Subcutaneous abdominal adipose tissue (tissue), 5 donors: ENCODE measurements at regions not wholly inside any gene's neighbourhood (a gene's known extent, or its start where the extent isn't known, plus 50 kb on each side); places are given as distances from the start of the nearest gene placed in this dataset.

ENCODE experiments used
- H3K27ac ChIP-seq: one replicate; pipeline ENCODE4 v1.7.0; 2013; ENCODE audit warnings: low read depth, mild to moderate bottlenecking, inconsistent platforms, low read length, moderate library complexity
- H3K27me3 ChIP-seq, 5 donors: one replicate each; pipeline ENCODE4 v1.7.0; 2013; ENCODE audit warnings: low read length in 5 of 5, inconsistent platforms in 1 of 5; ENCODE audit not compliant: control insufficient read depth in 5 of 5, insufficient read depth in 4 of 5
- H3K36me3 ChIP-seq, 5 donors: one replicate each; pipeline ENCODE4 v1.7.0; 2013; ENCODE audit warnings: low read length in 5 of 5; ENCODE audit not compliant: control insufficient read depth in 5 of 5, insufficient read depth in 5 of 5
- H3K4me1 ChIP-seq, 5 donors: one replicate each; pipeline ENCODE4 v1.7.0; 2013; ENCODE audit warnings: low read length in 5 of 5, mild to moderate bottlenecking in 3 of 5, moderate library complexity in 1 of 5; ENCODE audit not compliant: control insufficient read depth in 5 of 5, insufficient read depth in 5 of 5
- H3K4me3 ChIP-seq, 5 donors: one replicate each; pipeline ENCODE4 v1.7.0; 2013; ENCODE audit warnings: low read length in 5 of 5, low read depth in 1 of 5
- H3K9ac ChIP-seq, 5 donors: one replicate each; pipeline ENCODE4 v1.7.0; 2013; ENCODE audit warnings: low read length in 5 of 5, mild to moderate bottlenecking in 4 of 5, moderate library complexity in 3 of 5
- H3K9me3 ChIP-seq, 5 donors: one replicate each; pipeline ENCODE4 v1.7.0; 2013; ENCODE audit warnings: low read length in 5 of 5; ENCODE audit not compliant: control insufficient read depth in 5 of 5
- donor health status: healthy.
- donor health status: healthy.
- donor health status: healthy.
- donor health status: healthy.
- donor health status: healthy.

DNA sequence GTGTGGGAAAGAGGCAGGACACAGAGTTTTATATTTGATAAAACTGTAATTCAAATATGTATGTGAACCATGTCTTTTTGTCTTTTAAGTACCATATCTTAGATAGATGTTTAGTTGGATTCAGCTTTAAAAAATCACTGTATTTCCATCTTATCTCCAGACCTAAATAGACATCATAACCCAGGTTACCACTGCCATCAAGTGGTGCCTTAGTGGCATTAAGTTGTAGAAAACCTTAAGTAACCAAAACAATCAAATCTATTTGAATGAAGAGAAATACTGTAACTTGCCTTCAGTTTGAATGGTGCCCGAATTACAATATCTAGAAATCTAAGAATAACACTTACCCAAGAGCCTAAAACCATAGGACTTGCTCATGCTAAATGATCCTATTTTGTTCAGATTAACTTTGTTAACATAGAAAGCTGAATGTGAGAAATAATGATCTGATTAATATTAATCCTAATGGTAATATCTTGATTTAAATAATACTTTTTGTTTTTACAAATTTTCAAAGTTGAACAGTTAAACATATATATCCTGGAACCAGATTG, 92.5 kb upstream of the MAP2 start:
- no peak overlapping the region for H3K27ac ChIP-seq
- H3K9me3 ChIP-seq, result no peaks in the 10 kb centered on the region
- no peaks in the 10 kb centered on the region for H3K36me3 ChIP-seq
- H3K27me3 ChIP-seq, result no peaks in the 10 kb centered on the region
- no peak overlapping the region for H3K9ac ChIP-seq
- H3K4me1 ChIP-seq, result no peaks in the 10 kb centered on the region
- H3K4me3 ChIP-seq, result no peak overlapping the region

DNA sequence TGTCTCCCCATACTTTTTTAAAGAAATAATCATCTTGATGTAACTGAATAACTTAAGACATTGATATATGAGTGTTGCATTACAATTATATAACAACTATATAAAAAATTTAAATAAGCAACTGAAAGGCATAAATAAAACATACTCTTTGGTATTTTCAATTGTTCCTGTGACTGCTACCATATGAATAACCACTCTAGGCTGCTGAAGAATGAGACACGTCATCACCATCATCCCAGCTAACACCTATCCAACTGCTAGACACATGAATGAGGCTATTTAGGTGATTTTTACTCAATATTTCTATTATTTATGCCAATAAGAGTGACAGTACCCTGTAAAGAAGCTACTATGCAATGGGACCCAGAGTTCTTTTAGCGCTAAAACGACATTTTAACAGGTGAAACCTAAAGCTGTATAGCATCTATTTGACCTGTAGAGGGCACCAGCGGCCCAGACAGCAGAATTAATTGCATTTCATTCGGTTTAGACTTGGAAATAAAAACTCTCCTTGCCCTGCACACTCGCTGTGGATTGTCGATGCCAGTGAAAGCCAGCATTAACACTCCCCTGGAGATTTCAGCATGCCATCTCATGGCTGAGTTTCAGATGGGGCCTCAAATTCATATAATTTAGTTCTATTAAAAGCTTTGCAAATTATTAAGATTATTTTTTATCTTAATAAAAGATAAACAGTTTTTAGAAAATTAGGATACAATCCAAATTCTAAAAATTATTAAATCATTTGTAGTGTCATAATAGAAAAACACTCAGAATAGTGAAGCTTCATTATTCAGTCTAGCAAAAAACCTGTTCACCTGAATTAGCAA, 89.4 kb upstream of the MAP2 start:
- no peaks in the 10 kb centered on the region for H3K27me3 ChIP-seq
- H3K9ac ChIP-seq, result no peak overlapping the region
- no peaks in the 10 kb centered on the region for H3K4me1 ChIP-seq
- no peak overlapping the region for H3K4me3 ChIP-seq
- no peaks in the 10 kb centered on the region for H3K36me3 ChIP-seq
- no peak overlapping the region for H3K27ac ChIP-seq
- no peaks in the 10 kb centered on the region for H3K9me3 ChIP-seq

DNA sequence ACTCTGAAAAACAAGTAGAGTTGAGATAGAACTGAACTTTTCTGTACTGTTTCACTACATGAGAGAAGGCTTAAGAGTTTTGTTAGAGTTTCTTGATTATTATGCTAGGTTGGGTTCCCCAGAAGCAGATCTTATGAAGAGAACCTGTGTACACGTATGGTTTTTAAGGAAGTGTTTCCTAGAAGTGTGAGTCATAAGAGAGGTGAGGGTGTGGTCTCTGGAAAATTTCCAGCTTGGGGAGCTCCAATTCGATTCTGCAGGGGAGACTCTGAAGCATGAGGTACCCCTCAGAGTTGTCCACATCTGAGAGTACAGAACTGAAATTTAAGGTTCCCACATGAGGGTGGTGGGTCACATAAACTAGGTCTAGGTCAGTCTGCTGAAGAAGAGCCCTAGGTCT, 83.3 kb upstream of the MAP2 start:
- H3K36me3 ChIP-seq, result no peaks in the 10 kb centered on the region
- no peaks in the 10 kb centered on the region for H3K27me3 ChIP-seq
- H3K9ac ChIP-seq, result no peak overlapping the region
- no peak overlapping the region for H3K27ac ChIP-seq
- H3K4me1 ChIP-seq, result no peaks in the 10 kb centered on the region
- H3K9me3 ChIP-seq, result no peaks in the 10 kb centered on the region
- H3K4me3 ChIP-seq, result no peak overlapping the region

DNA sequence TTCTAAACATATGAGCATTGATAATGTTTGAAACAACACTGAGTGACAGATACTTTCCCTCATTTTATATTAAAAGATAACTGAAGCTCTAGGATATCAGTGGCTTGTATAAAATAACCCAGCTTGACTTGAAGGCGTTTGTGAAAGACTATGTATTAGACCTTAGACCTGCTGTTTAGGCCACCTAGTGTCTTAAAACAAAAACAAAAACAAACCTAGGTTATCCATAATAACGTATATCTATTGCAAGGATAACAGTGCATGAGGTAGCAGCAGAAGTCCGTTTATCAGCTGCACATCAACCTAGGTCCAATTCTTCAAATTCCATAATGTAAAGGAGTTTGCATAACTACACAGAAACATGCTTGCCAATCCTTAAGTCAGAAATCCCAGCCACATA, 79.5 kb upstream of the MAP2 start:
- Histone ChIP-seq H3K9ac (no peak overlapping the region), H3K4me1 (no peaks in the 10 kb centered on the region)

DNA sequence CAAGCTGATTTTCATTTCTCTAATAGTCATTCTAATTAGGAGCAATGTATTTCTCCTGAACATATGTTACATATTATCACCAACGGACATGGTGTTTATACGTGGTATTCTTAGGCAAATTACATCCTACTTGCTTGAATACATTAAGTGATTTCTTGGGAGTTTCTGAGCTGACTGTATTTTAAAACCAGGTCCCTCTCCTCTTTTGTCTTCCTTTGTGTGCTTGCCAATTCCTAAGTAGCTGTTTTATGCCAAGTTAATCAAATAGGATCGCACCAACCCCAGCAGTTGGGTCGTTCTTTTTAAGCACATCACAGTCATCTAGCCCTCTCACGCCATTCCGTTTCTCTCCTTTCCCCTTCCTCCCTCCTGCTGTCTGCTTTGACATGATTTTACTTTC, 75.4 kb upstream of the MAP2 start:
- H3K9me3 ChIP-seq, result no peaks in the 10 kb centered on the region
- no peaks in the 10 kb centered on the region for H3K27me3 ChIP-seq
- H3K36me3 ChIP-seq, result no peaks in the 10 kb centered on the region
- H3K4me1 ChIP-seq, result no peaks in the 10 kb centered on the region
- H3K27ac ChIP-seq, result no peak overlapping the region
- no peak overlapping the region for H3K9ac ChIP-seq
- H3K4me3 ChIP-seq, result no peak overlapping the region

More for the DNA sequence above, 79.5 kb upstream of the MAP2 start:
- Histone ChIP-seq H3K27ac (no peak overlapping the region), H3K9me3 (no peaks in the 10 kb centered on the region), H3K4me3 (no peak overlapping the region), H3K36me3 (no peaks in the 10 kb centered on the region), H3K27me3 (no peaks in the 10 kb centered on the region)

DNA sequence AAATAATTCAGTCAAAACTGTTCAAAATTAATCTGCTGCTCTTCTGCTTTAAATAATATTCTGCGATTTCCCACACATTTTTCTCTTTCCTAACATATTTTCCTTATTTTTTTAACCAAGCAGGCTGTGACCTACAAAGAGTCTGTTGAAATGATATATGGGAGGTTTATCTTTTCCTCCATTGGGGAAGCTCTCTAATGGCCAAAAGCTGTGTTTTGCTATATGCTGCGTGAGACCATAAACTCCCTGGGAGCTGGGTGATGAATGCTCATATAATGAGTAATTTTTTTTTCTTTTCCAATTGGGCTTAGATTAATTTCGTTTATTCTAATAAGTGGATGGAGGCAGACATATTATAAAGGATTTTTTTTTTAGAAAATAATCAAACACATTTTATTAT, 72.2 kb upstream of the MAP2 start:
- Histone ChIP-seq H3K4me1 (no peaks in the 10 kb centered on the region), H3K36me3 (no peaks in the 10 kb centered on the region), H3K27me3 (no peaks in the 10 kb centered on the region), H3K9me3 (no peaks in the 10 kb centered on the region), H3K9ac (no peak overlapping the region), H3K27ac (no peak overlapping the region), H3K4me3 (no peak overlapping the region)

DNA sequence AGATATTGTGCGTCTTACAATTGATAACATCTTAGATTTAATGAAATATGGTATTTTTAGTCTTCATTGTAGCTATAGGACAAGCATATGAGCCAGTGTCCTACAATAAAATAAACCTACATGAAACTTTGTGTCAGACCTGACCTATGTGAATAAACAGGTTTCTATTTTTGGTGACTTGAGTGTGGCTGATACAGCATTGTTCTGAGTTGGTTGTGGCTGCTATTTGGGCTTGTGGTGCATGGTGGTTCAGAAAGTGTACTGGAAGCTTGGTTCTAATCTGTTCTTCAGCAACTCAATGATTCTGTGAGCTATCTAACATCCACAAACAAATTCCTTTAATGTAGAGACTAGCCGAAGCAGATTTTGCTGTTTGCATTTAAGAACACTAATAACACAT, 64.9 kb upstream of the MAP2 start:
- Histone ChIP-seq H3K36me3 (no peaks in the 10 kb centered on the region), H3K4me3 (no peak overlapping the region), H3K27me3 (no peaks in the 10 kb centered on the region), H3K9me3 (no peaks in the 10 kb centered on the region), H3K4me1 (no peaks in the 10 kb centered on the region), H3K9ac (no peak overlapping the region), H3K27ac (no peak overlapping the region)

DNA sequence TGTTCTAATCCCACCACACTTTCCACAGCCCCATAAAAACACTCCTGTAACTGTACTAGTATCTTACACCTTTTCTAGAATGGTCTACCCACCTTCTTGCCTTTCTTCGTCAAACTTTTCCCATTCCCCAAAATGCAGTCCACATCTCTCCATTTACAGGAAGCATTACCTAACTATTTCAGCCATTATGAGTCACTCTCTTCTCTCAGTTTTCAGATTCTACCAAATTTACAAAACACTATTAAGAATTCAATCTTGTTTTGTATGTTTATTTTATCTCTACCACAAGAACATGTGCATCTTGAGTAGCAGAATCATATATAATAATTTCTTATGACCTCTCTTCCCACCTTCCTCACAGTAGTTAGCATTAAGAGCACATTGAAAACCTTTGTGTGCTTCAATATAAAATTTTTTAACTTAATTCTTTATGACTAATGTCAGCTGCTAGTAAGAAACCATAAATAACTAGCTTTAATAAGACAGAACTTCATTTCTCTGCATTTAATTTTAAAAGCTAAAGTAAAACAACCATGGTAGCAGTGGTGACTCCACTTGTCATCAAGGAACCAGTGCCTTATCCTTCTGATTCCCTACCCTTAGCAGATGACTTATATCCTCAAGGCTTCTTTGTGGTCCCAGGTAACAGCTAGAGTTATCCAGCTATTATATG, 56.6 kb upstream of the MAP2 start:
- Histone ChIP-seq H3K9ac (no peak overlapping the region), H3K4me3 (no peak overlapping the region)

DNA sequence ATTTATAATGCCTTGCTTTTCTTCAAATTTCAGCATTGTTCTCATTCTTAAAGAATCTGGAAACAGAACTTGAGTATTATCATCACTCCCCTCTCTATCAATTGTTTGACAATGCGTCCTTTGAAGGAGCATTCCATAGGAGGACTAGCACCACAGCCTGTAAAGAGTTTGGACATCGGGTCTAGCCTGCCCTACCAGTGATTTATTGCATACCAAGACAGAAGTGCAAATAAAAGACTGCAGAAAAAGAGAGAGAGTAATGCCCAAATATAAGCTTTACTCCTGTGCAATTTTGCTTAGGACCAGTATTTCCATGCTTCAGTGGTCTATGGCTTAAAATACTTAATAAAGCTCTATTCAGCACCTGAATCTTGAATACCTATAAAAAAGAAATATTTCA, 55.4 kb upstream of the MAP2 start:
- Histone ChIP-seq H3K4me1 (peaks cover 0 to 7% (median 4%) of the 10 kb centered on the region in 5 donors), H3K4me3 (no peak overlapping the region), H3K9ac (no peak overlapping the region), H3K27ac (no peak overlapping the region), H3K36me3 (no peaks in the 10 kb centered on the region), H3K27me3 (peaks cover 0 to 2% (median 0%) of the 10 kb centered on the region in 5 donors), H3K9me3 (peaks cover 0 to 3% (median 0%) of the 10 kb centered on the region in 5 donors)

More for the DNA sequence above, 56.6 kb upstream of the MAP2 start:
- H3K27me3 ChIP-seq, result peaks cover 0 to 2% (median 0%) of the 10 kb centered on the region in 5 donors
- no peak overlapping the region for H3K27ac ChIP-seq
- no peaks in the 10 kb centered on the region for H3K36me3 ChIP-seq
- H3K9me3 ChIP-seq, result peaks cover 0 to 3% (median 0%) of the 10 kb centered on the region in 5 donors
- peaks cover 0 to 7% (median 4%) of the 10 kb centered on the region in 5 donors for H3K4me1 ChIP-seq

DNA sequence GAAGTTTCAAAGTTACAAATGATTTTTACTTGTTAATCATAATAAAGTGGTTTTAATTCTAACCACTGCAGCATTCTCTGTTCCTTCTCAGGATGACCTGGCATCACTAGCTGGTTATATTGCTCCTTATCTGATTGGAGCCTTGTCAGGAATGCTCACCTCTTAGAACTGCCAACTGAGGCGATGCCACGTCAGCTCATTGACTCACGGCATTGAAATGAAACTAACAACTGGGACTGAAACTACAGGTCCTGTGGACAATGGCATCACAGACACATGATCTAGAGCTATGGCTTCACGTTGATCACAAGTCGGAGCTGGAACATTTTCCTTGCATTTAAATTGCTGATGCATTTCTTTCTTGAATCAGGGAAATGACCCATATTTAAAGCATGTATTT, 54.9 kb upstream of the MAP2 start:
- Histone ChIP-seq H3K9ac (no peak overlapping the region), H3K4me3 (no peak overlapping the region), H3K4me1 (peaks cover 0 to 7% (median 4%) of the 10 kb centered on the region in 5 donors), H3K27me3 (peaks cover 0 to 2% (median 0%) of the 10 kb centered on the region in 5 donors), H3K36me3 (no peaks in the 10 kb centered on the region), H3K27ac (no peak overlapping the region), H3K9me3 (peaks cover 0 to 3% (median 0%) of the 10 kb centered on the region in 5 donors)
